H9 (cell line): ENCODE measurements at regions not wholly inside any gene's neighbourhood (a gene's known extent, or its start where the extent isn't known, plus 50 kb on each side); places are given as distances from the start of the nearest gene placed in this dataset.

Experiments
- DNase-seq: peaks from one replicate; pipeline ENCODE4 v3.0.0-alpha.2; 2017
- H2AFZ ChIP-seq: one replicate; pipeline ENCODE4 v1.6.1; 2013; ENCODE audit warnings: mild to moderate bottlenecking, low read length, control low read depth, moderate library complexity
- H2AK5ac ChIP-seq: 2 replicates; pipeline ENCODE4 v1.6.1; 2013; ENCODE audit warnings: low read length, control low read depth, mixed read lengths; ENCODE audit not compliant: insufficient read length
- H2BK120ac ChIP-seq: one replicate; pipeline ENCODE4 v1.6.1; 2013; ENCODE audit warnings: low read depth, mild to moderate bottlenecking, low read length, control low read depth, inconsistent platforms; ENCODE audit not compliant: poor library complexity, severe bottlenecking
- H2BK12ac ChIP-seq: 2 replicates; pipeline ENCODE4 v1.6.1; 2013; ENCODE audit warnings: low read length, control low read depth, mixed read lengths, low read depth; ENCODE audit not compliant: insufficient read length
- H2BK15ac ChIP-seq: 2 replicates; pipeline ENCODE4 v1.6.1; 2013; ENCODE audit warnings: low read depth, low read length, control low read depth
- H2BK20ac ChIP-seq: one replicate; pipeline ENCODE4 v1.6.1; 2013; ENCODE audit warnings: low read depth, mild to moderate bottlenecking, low read length, control low read depth, inconsistent platforms; ENCODE audit not compliant: poor library complexity, severe bottlenecking
- H2BK5ac ChIP-seq: 2 replicates; pipeline ENCODE4 v1.6.1; 2013; ENCODE audit warnings: low read length, control low read depth, mixed read lengths; ENCODE audit not compliant: insufficient read length
- H3K14ac ChIP-seq: 2 replicates; pipeline ENCODE4 v1.6.1; 2013; ENCODE audit warnings: low read length, control low read depth; ENCODE audit not compliant: insufficient read depth
- H3K18ac ChIP-seq: 2 replicates; pipeline ENCODE4 v1.6.1; 2013; ENCODE audit warnings: low read depth, mild to moderate bottlenecking, mixed read lengths, low read length, control low read depth; ENCODE audit not compliant: insufficient read length
- H3K23ac ChIP-seq: 2 replicates; pipeline ENCODE4 v1.6.1; 2013; ENCODE audit warnings: low read length, control low read depth, mixed read lengths, low read depth; ENCODE audit not compliant: insufficient read length
- H3K23me2 ChIP-seq: 2 replicates; pipeline ENCODE4 v1.6.1; 2013; ENCODE audit warnings: low read depth, mild to moderate bottlenecking, mixed read lengths, low read length, control low read depth; ENCODE audit not compliant: insufficient read length, poor library complexity, severe bottlenecking
- H3K27ac ChIP-seq: 2 replicates; pipeline ENCODE4 v1.5.1; 2013; ENCODE audit warnings: low read length, control low read depth, mixed read lengths, low read depth; ENCODE audit not compliant: insufficient read length
- H3K27me3 ChIP-seq: 2 replicates; pipeline ENCODE4 v1.6.1; 2013; ENCODE audit warnings: low read length, control low read depth, inconsistent platforms; ENCODE audit not compliant: insufficient read depth
- H3K4ac ChIP-seq: 2 replicates; pipeline ENCODE4 v1.6.1; 2013; ENCODE audit warnings: low read depth, mild to moderate bottlenecking, control low read depth, inconsistent platforms, low read length, moderate library complexity
- H3K4me1 ChIP-seq: 2 replicates; pipeline ENCODE4 v1.6.1; 2013; ENCODE audit warnings: low read length, control low read depth, inconsistent platforms; ENCODE audit not compliant: insufficient read depth
- H3K4me2 ChIP-seq: 2 replicates; pipeline ENCODE4 v1.6.1; 2013; ENCODE audit warnings: low read length, control low read depth, mixed read lengths; ENCODE audit not compliant: insufficient read length, insufficient read depth
- H3K56ac ChIP-seq: 2 replicates; pipeline ENCODE4 v1.6.1; 2013; ENCODE audit warnings: low read depth, mild to moderate bottlenecking, mixed read lengths, low read length, control low read depth; ENCODE audit not compliant: insufficient read length
- H3K79me1 ChIP-seq: 2 replicates; pipeline ENCODE4 v1.6.1; 2013; ENCODE audit warnings: low read depth, mild to moderate bottlenecking, moderate library complexity, low read length, control low read depth, inconsistent platforms; ENCODE audit not compliant: insufficient read depth, poor library complexity, severe bottlenecking
- H3K79me2 ChIP-seq: 2 replicates; pipeline ENCODE4 v1.6.1; 2013; ENCODE audit warnings: low read length, control low read depth, inconsistent platforms; ENCODE audit not compliant: insufficient read depth
- H3K9ac ChIP-seq: 2 replicates; pipeline ENCODE4 v1.6.1; 2013; ENCODE audit warnings: low read length, control low read depth, mixed read lengths; ENCODE audit not compliant: insufficient read length; ENCODE audit errors: extremely low read depth
- H3K9me3 ChIP-seq: one replicate; pipeline ENCODE4 v1.6.1; 2013; ENCODE audit warnings: low read depth, low read length, inconsistent platforms; ENCODE audit not compliant: control insufficient read depth
- H3T11ph ChIP-seq: one replicate; pipeline ENCODE4 v1.6.1; 2013; ENCODE audit warnings: mild to moderate bottlenecking, low read length, control low read depth, inconsistent platforms
- H4K20me1 ChIP-seq: one replicate; pipeline ENCODE4 v1.6.1; 2013; ENCODE audit not compliant: control insufficient read depth, insufficient read length, insufficient read depth
- H4K5ac ChIP-seq: 2 replicates; pipeline ENCODE4 v1.6.1; 2013; ENCODE audit warnings: low read depth, mild to moderate bottlenecking, mixed read lengths, low read length, control low read depth; ENCODE audit not compliant: insufficient read length
- H4K8ac ChIP-seq: replicated peaks from 2 replicates; pipeline ENCODE4 v1.6.1; 2013; ENCODE audit warnings: low read length, control low read depth, mixed read lengths, low read depth; ENCODE audit not compliant: insufficient read length
- H4K91ac ChIP-seq: 2 replicates; pipeline ENCODE4 v1.6.1; 2013; ENCODE audit warnings: low read depth, mild to moderate bottlenecking, moderate library complexity, mixed read lengths, low read length, control low read depth; ENCODE audit not compliant: insufficient read length
- H3K27ac Mint-ChIP-seq, 3 experiments: 2 replicates in 2 of 3; 3 replicates in 1 of 3; pipeline ENCODE4 v1.8.0; 2020 to 2021; ENCODE audit warnings: mixed read lengths in 3 of 3, mild to moderate bottlenecking in 1 of 3, moderate library complexity in 1 of 3
- H3K27me3 Mint-ChIP-seq: 2 replicates; pipeline ENCODE4 v1.8.0; 2021; ENCODE audit warnings: low read depth, mild to moderate bottlenecking, moderate library complexity, mixed read lengths
- H3K36me3 Mint-ChIP-seq, 3 experiments: 2 replicates in 2 of 3; 3 replicates in 1 of 3; pipeline ENCODE4 v1.8.0; 2020 to 2021; ENCODE audit warnings: low read depth in 3 of 3, mixed read lengths in 3 of 3; ENCODE audit not compliant: insufficient read depth in 1 of 3
- H3K4me1 Mint-ChIP-seq, 2 experiments: 2 replicates each; pipeline ENCODE4 v1.8.0; 2020; ENCODE audit warnings: mixed read lengths in 2 of 2
- H3K4me3 Mint-ChIP-seq, 2 experiments: 2 replicates in 1 of 2; 3 replicates in 1 of 2; pipeline ENCODE4 v1.8.0; 2020 to 2021; ENCODE audit warnings: mild to moderate bottlenecking in 2 of 2, mixed read lengths in 2 of 2, moderate library complexity in 1 of 2
- H3K9me3 Mint-ChIP-seq, 2 experiments: 2 replicates in 1 of 2; 3 replicates in 1 of 2; pipeline ENCODE4 v1.8.0; 2020; ENCODE audit warnings: mild to moderate bottlenecking in 2 of 2, mixed read lengths in 2 of 2, moderate library complexity in 1 of 2
- CTCF ChIP-seq: fragments of 200-600 bp; sonication (generic); conservative IDR thresholded peaks from 3 replicates; pipeline ENCODE4 v1.8.0; 2021; ENCODE audit warnings: antibody characterized with exemption, mild to moderate bottlenecking
- WGBS: extraction: QIAGEN DNeasy Blood & Tissue Kit; methylation state at CpG from one replicate; pipeline ENCODE4 v1.1.7; 2013; ENCODE audit warnings: missing lambda C conversion rate, low lambda C conversion rate, mixed read lengths; ENCODE audit not compliant: insufficient read length; ENCODE audit errors: extremely low coverage; 5-methylcytosine and 5-hydroxymethylcytosine counted together

- no peak for TF ChIP-seq CTCF
- Histone ChIP-seq H2AK5ac (no peak overlapping the region), H3K23ac (no peak overlapping the region), H2AFZ (no peak overlapping the region), H3K9me3 (no peaks in the 10 kb centered on the region), H3K27me3 (no peaks in the 10 kb centered on the region), H3K27ac (no peak overlapping the region), H4K91ac (no peak overlapping the region), H3K14ac (no peak overlapping the region), H3T11ph (no peak overlapping the region), H2BK5ac (no peak overlapping the region), H4K5ac (no peak overlapping the region), H2BK15ac (no peak overlapping the region), H3K4me2 (no peak overlapping the region), H3K56ac (no peak overlapping the region), H4K20me1 (no peaks in the 10 kb centered on the region), H2BK20ac (no peak overlapping the region), H3K9ac (no peak overlapping the region), H3K18ac (no peak overlapping the region), H3K4me1 (no peaks in the 10 kb centered on the region), H3K79me1 (no peaks in the 10 kb centered on the region), H2BK12ac (no peak overlapping the region), H3K4ac (no peak overlapping the region), H3K79me2 (no peaks in the 10 kb centered on the region), H3K23me2 (no peaks in the 10 kb centered on the region), H4K8ac (no peak overlapping the region), H2BK120ac (no peak overlapping the region)
- Mint-ChIP-seq H3K27ac (no peak overlapping the region), H3K36me3 (no peaks in the 10 kb centered on the region), H3K27me3 (no peaks in the 10 kb centered on the region), H3K4me3 (no peak overlapping the region), H3K4me1 (peaks cover 0 to 8% of the 10 kb centered on the region in 2 experiments; a peak in 2 of 4 replicates), H3K9me3 (no peaks in the 10 kb centered on the region)
- no CpG with 5 or more reads among the region's 1 CpG for WGBS
- DNase-seq = no peak
These were observed 549.9 kb downstream of the CBLN2 start for GRCh38 chr18:71994273-71994672.
